ENCODE measurements at regions not wholly inside any gene's neighbourhood (a gene's known extent, or its start where the extent isn't known, plus 50 kb on each side); places are given as distances from the start of the nearest gene placed in this dataset.

GRCh38 chr11:92276773-92277172 is 52.2 kb downstream of the FAT3 start:
- no peak for DNase-seq

- no peak for DNase-seq
Measured at GRCh38 chr11:92277871-92278270, 53.3 kb downstream of the FAT3 start.

- DNase-seq: no peak
Measured at GRCh38 chr11:92278791-92279433, 54.3 kb downstream of the FAT3 start.

DNA sequence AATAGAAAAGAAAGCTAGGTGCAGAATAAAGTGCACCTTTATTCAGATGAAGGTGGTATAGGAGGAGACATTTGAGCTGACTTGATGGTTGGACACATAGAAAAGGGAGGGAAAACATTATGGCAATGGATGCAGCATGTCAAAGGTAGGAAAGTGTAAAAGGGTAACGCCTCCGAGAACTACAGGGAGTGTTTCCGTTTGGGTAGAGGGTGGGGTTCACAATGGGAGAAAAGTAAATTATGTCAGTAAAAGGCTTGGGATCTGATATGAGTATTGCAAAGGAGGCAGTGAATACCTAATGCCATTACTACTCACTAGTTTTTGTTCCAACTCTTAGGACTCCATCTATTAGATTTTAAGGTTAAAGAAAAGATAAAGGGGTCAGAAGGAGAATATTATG is 59.5 kb downstream of the FAT3 start:
- no peak for DNase-seq

GRCh38 chr11:92284558-92284957 is 59.9 kb downstream of the FAT3 start:
- DNase-seq: no peak

DNA sequence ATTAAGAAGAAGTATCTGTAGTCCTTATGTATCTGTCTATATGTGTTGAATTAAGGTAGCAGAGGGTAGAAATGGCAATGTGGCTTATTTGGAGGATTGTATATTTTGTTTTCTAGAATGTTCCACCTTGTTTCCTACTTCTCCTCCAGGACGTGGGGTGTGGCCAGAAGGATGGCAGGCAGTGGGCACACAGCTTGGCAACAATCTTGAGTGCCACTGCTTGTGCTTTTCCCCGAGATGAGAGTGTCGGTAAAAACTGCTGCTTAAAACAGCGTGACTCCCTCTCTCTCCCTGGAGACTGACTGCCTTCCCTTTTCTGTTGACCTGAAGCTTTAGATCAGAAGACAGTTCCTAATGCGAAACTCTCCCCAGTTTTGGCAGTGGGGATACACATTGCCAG is 61.2 kb downstream of the FAT3 start:
- no peak for DNase-seq

- DNase-seq: no peak
Measured at GRCh38 chr11:92286709-92287108, 62.1 kb downstream of the FAT3 start.

DNA sequence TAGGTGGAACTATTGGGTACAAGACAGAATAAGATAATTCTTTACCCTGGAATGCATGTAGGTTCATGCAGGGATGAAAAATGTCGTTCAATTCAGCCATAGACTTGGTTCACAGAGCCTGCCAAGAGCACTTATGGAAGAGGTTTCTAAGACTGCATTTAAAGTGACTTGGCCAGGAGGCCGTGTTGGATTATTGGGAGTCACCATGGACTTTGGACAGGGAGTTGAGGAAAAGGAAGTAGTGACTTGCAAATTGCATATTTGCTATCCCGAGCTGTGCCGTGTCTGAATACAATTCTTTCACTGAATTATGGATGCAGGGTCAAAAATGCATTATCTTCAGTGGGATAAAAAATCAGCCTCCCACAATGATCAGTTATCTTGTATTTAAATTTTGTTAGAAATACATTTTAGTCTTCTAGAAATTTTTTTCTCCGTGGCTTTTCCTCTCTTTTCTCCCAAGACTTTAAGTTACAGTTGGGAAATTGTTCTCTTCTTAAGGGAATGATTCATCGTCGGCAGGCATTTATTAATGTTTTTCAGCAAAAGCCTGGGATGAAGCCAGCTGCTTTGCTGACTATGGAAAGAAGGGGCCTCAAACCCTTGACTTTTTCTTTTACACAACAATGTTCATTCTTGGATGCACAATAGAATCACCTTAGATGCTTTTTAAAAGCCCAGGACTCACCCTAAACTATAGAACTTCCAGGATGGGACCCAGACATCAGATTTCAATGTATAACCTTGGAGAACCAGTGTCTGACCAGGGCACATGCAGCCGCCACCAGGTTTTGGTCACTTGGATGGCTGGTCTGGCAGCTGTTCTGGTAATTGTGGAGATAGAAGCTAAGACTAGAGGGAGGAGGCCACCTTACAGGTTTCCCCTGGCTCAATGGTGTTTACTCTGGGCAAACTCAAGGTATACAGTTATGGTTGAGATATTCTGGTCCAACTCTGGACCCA is 70.8 kb downstream of the FAT3 start:
- no peak for DNase-seq

- no peak for DNase-seq
Measured at GRCh38 chr11:92296138-92296515, 71.5 kb downstream of the FAT3 start.

DNA sequence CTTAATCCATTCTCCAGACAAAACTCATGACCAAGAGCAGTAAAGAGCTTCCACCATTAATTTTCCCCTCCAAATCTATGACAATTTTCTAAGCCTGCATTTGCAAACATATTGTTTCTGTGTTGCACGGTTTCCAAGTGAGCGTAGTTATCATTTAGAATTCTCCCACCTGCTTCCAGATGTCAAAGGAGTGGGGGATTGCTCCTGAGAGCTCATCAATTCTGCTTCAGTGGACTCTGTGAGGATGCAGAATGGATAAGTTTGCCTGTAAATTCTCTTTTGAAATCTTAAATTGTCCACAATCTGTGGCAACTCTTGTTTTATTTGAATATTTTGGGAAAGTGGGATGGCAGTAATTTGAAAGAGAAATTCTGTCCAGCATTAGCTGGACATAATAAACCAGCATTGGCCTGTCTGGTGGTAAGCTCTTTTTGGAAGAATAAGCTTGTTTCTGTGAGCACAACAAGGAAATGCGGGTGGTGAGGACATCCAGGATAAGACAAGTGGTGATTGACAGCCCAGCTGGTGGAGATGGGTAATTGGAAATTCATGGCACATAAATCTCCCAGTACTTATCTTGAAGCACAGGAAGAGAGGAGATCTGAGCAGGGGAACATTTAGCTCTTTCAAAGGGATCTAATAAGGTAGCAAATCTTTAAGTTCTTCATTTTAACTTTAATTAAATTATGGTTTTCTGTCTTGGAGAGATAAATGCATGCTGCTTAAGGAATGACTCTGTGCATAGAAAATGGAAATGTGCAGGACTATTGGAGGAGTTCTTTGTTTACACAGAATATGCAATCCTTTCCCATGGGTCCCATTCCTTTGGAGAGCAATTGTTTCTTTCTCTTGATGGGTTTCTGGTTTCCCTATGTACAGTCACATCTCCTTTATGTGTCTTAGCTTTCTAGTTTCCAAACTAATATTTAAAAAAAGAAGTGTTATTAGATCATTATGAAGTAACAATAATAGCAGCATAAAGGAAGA is 73.2 kb downstream of the FAT3 start:
- no peak for DNase-seq

GRCh38 chr11:92300876-92301275 is 76.3 kb downstream of the FAT3 start:
- DNase-seq: no peak

GRCh38 chr11:92302770-92303169 is 78.2 kb downstream of the FAT3 start:
- DNase-seq: no peak

- no peak for DNase-seq
Measured at GRCh38 chr11:92304271-92304670, 79.7 kb downstream of the FAT3 start.

GRCh38 chr11:92306966-92307510 is 82.4 kb downstream of the FAT3 start:
- DNase-seq: no peak

DNA sequence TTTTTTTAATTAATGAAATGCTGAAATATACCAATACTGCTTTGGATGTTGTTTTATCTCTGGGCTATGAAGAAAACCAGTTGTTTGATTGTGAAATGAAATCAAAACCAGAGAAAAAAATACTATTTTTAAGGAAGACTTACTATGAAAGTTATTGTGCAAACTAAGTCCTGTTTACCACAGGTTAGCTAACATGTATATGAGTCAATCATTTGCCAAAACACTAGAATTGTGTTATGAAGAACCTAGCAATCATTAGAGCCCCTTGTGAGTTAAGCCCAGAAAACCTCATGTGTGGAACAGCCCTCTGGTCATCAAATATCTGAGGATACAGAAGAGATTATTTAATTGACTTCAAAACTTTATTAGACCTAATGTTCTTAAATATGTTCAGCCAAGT is 83.7 kb downstream of the FAT3 start:
- DNase-seq: no peak

DNA sequence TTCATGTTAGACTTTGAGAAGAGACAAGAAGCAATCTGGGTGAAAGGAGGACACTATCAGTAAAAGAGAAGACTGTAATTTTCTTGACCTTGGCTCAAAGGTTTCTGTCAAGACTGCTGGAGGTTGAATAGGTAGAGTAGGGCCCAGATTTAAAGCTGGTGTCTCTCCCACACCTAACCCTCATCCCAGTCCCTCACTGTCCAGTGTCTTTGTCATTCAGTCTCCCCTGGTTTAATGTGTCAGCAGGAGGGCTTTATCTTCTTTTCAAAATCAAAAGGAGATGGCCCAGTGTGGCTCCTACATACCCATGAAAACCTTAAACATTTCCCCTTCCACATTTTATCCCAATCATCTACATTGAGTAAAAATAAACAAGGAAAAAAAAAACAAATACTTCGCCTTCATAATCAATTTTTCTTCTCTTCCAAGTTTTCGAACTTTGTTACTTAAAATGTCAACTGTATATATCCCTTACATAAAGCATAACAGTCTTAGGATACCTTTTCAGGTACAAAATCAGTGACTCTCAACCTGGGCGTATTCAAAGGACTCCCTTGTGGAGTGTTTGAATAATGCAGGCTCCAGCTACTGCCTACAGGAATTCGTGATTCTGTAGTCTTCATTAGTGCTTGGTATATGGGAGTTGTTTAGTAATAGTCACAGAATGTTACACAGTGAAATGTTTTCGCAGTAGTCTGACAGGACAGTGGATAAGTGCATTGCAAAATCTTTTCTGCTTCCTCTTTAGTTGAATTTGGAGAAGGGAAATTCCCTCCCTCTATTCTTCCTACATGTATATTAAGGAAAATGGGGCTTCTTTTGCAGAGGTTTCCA is 87.2 kb downstream of the FAT3 start:
- DNase-seq: no peak

GRCh38 chr11:92313784-92314183 is 89.2 kb downstream of the FAT3 start:
- DNase-seq: no peak

GRCh38 chr11:92314499-92314898 is 89.9 kb downstream of the FAT3 start:
- no peak for DNase-seq

DNA sequence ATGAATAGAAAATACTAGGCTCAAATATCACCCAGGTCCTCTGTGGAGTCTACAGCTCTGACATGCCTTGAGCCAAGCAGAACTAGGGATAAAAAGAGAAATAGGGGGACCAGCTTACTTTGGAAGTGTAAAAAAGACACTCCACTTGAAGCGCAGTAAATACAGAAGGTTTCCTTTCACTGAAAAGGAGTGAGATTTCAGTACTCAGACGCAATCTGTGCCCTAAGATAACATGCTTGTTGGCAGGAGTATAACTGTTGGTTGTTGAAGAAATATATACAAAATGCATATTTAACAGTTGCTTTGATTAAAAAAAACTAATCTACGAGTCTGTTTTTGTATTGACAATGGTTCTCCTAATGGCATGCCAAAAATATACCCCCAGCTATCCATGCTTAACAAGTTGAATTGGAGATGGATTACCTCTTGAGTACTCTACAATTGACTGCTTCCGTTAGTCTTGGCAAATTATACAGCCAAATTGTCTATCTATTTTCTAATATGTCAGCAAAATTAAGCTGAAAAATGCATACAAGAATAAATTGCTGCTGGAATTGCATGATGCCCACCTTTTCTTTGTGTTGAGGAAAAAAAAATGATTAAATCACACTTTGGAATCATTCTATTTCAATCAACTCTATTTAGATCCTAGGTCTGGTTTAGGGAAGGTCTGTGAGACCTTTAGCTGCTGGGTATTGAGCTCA is 91.6 kb downstream of the FAT3 start:
- DNase-seq: no peak

- DNase-seq: no peak
Measured at GRCh38 chr11:92317222-92317621, 92.6 kb downstream of the FAT3 start.

GRCh38 chr11:92317721-92318120 is 93.1 kb downstream of the FAT3 start:
- DNase-seq: no peak

Measured in NCI-H2107 (cell line).